CD4-positive, alpha-beta memory T cell (primary cell): ENCODE measurements at regions not wholly inside any gene's neighbourhood (a gene's known extent, or its start where the extent isn't known, plus 50 kb on each side); places are given as distances from the start of the nearest gene placed in this dataset.

Source experiments
- CTCF ChIA-PET: fragments of 350-600 bp; sonication (Branson Sonifier 250); formaldehyde crosslinking; loops from one replicate; lab custom pipeline; 2021; ENCODE audit warnings: inconsistent platforms; ENCODE audit not compliant: partially characterized antibody; lab: Charles Lee
- POLR2A ChIA-PET: fragments of 350-600 bp; sonication (Branson Sonifier 250); formaldehyde crosslinking; loops from one replicate; lab custom pipeline; 2021; ENCODE audit not compliant: partially characterized antibody; lab: Charles Lee
- DNase-seq, 5 donors: peaks; one replicate each; pipeline versions ENCODE4 v3.0.0 to v3.0.0-alpha.2; 2020 to 2022; ENCODE audit warnings: mixed read lengths in 1 of 5
- H3K27ac ChIP-seq: one replicate; pipeline ENCODE4 v1.7.0; 2013; ENCODE audit warnings: low read depth, low read length
- H3K27me3 ChIP-seq: 2 replicates; pipeline ENCODE4 v1.7.0; 2013; ENCODE audit warnings: mild to moderate bottlenecking, low read length, moderate library complexity; ENCODE audit not compliant: insufficient read depth
- H3K36me3 ChIP-seq: 2 replicates; pipeline ENCODE4 v1.7.0; 2013; ENCODE audit warnings: mild to moderate bottlenecking, low read length, moderate library complexity; ENCODE audit not compliant: insufficient read depth
- H3K4me1 ChIP-seq: 2 replicates; pipeline ENCODE4 v1.7.0; 2013; ENCODE audit warnings: mild to moderate bottlenecking, low read length, moderate library complexity; ENCODE audit not compliant: insufficient read depth
- H3K4me3 ChIP-seq, 2 donors: one replicate each; pipeline ENCODE4 v1.7.0; 2013; ENCODE audit warnings: low read length in 2 of 2, mild to moderate bottlenecking in 1 of 2
- H3K9me3 ChIP-seq, 2 donors: one replicate each; pipeline ENCODE4 v1.7.0; 2013; ENCODE audit warnings: low read length in 2 of 2, control low read depth in 1 of 2; ENCODE audit not compliant: control insufficient read depth in 1 of 2
- H3K27ac Mint-ChIP-seq, 7 donors: one replicate each; pipeline ENCODE4 v1.8.0; 2020 to 2021; ENCODE audit warnings: mixed read lengths in 7 of 7, mild to moderate bottlenecking in 6 of 7, inconsistent platforms in 3 of 7, moderate library complexity in 3 of 7
- H3K27me3 Mint-ChIP-seq, 2 donors: one replicate each; pipeline ENCODE4 v1.8.0; 2020 to 2021; ENCODE audit warnings: mixed read lengths in 2 of 2
- H3K36me3 Mint-ChIP-seq, 2 donors: one replicate each; pipeline ENCODE4 v1.8.0; 2020 to 2021; ENCODE audit warnings: mixed read lengths in 2 of 2, inconsistent platforms in 1 of 2, mild to moderate bottlenecking in 1 of 2
- H3K4me1 Mint-ChIP-seq, 4 donors: one replicate each; pipeline ENCODE4 v1.8.0; 2020 to 2021; ENCODE audit warnings: mixed read lengths in 4 of 4, mild to moderate bottlenecking in 1 of 4
- H3K4me3 Mint-ChIP-seq, 8 donors: one replicate each; pipeline ENCODE4 v1.8.0; 2020 to 2021; ENCODE audit warnings: mixed read lengths in 8 of 8, mild to moderate bottlenecking in 7 of 8, moderate library complexity in 6 of 8, inconsistent platforms in 3 of 8
- H3K9me3 Mint-ChIP-seq, 8 donors: one replicate each; pipeline ENCODE4 v1.8.0; 2020 to 2021; ENCODE audit warnings: mixed read lengths in 8 of 8, mild to moderate bottlenecking in 5 of 8, inconsistent platforms in 3 of 8, moderate library complexity in 1 of 8
- intact Hi-C: fragments of 100-400 bp; cut with micrococcal nuclease; formaldehyde crosslinking; loops from one replicate; pipeline ENCODE4 v1.15.1; 2023

DNA sequence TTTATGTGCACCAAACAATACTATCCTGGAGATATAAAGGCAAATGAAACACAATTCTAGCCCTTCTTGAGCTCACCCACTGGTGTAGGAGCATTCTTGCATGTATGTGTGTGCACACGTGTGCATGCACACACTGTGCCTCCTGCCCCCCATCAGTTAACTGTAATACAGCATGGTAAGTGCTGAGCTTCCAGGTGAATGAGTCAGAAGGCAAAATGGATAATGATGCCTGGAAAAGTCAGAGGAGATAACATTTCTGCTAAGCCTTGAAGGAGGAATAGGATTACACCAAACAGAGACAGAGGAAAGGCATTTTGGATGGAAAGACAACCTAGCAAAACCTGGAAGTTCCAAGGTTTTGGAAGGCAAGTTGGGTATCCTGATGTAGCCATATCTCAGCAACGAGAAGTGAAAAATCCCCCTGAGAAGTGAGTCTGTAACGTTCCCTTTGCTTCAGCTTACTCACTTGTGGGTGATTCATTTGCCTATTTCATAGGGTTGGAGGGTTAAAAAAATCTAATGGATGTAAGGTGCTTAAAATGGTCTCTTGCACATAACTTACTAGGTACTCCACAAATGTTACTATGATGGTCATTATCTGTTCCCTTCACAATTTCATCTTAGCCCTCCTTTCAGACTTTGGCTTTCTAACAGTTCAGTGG, 101.4 kb upstream of the STC2 start:
- Histone ChIP-seq H3K27me3 (no peaks in the 10 kb centered on the region), H3K27ac (no peak overlapping the region), H3K9me3 (no peaks in the 10 kb centered on the region), H3K36me3 (no peaks in the 10 kb centered on the region), H3K4me1 (no peaks in the 10 kb centered on the region), H3K4me3 (no peak overlapping the region)
- Mint-ChIP-seq H3K4me3 (no peak overlapping the region), H3K4me1 (no peaks in the 10 kb centered on the region), H3K9me3 (peaks cover 0 to 7% (median under 1%) of the 10 kb centered on the region in 8 donors), H3K27me3 (peaks cover 0 to 10% of the 10 kb centered on the region in 2 donors), H3K27ac (no peak overlapping the region), H3K36me3 (peaks cover 0 to 3% of the 10 kb centered on the region in 2 donors)
- ChIA-PET CTCF (no interaction called here), POLR2A (no interaction called here)
- intact Hi-C loops: no loop called here
- DNase-seq: no peak

DNA sequence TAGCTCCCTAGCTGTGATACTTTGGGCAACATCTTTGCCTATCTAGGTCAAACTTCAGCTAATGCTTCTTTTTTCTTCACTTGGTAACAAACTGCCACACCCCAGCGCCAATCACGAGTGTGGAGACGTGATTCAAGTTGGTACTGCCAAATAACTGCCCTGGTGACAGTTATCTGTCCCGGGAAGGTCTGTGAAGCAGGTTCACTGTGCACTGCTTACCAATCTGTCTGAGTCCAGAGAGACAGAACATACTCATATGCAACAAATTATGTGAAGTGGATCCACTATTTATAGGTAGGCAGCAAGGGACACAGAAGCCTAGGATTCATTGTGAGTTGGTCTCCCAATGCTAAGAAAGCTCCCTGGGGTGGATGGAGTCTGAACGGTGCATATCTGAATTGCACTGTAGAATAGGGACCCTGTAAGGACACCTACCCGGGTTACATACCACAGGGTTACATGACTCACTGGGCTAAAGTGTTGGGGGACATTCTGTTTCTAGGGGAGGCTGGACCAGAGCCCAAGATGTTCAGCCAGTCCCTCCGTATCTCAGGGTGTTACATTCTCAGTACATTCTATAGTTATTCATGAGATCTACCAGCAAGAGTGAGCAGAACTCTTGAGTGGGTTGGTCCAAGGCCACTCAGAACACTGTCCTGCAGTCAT, 95.4 kb upstream of the STC2 start:
- Histone ChIP-seq H3K9me3 (no peaks in the 10 kb centered on the region), H3K36me3 (no peaks in the 10 kb centered on the region), H3K27me3 (no peaks in the 10 kb centered on the region), H3K27ac (no peak overlapping the region), H3K4me3 (no peak overlapping the region), H3K4me1 (no peaks in the 10 kb centered on the region)
- no peak overlapping the region for H3K4me3 Mint-ChIP-seq
- peaks cover 0 to 3% of the 10 kb centered on the region in 2 donors for H3K36me3 Mint-ChIP-seq
- intact Hi-C loops: no loop called here
- no peak for DNase-seq
- ChIA-PET CTCF (no interaction called here), POLR2A (no interaction called here)
- no peak overlapping the region for H3K27ac Mint-ChIP-seq
- peaks cover 2 to 27% (median 11%) of the 10 kb centered on the region in 8 donors for H3K9me3 Mint-ChIP-seq
- H3K27me3 Mint-ChIP-seq: peaks cover 0 to 2% of the 10 kb centered on the region in 2 donors
- H3K4me1 Mint-ChIP-seq: no peaks in the 10 kb centered on the region

DNA sequence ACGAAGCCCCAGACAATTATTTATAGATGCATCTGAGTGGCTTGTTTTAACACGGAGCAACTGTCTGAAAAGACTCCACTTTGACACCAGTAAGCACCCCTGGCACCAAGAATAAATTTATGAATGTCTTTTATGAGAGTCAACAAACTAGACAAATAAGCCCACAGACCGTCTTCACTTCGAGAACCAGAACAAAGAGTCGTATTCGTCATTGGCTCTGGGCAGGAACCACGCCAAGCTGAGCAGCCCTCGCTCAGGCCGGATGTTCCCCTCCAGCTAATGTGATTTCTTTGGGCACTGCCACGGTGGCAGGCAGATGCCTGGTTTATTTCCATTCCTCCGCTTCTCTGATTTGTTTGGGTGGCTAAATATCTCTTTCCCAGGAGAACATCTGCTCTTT, 91.9 kb upstream of the STC2 start:
- H3K4me1 ChIP-seq: no peaks in the 10 kb centered on the region
- DNase-seq: no peak
- intact Hi-C loops: no loop called here
- H3K4me3 ChIP-seq: no peak overlapping the region
- ChIA-PET POLR2A (no interaction called here), CTCF (no interaction called here)
- H3K9me3 ChIP-seq: no peaks in the 10 kb centered on the region
- Mint-ChIP-seq H3K36me3 (peaks cover 0 to 2% of the 10 kb centered on the region in 2 donors), H3K27ac (no peak overlapping the region), H3K9me3 (peaks cover 7 to 44% (median 16%) of the 10 kb centered on the region in 8 donors), H3K4me1 (no peaks in the 10 kb centered on the region), H3K27me3 (peaks cover 1 to 2% of the 10 kb centered on the region in 2 donors), H3K4me3 (no peak overlapping the region)
- no peaks in the 10 kb centered on the region for H3K36me3 ChIP-seq
- no peak overlapping the region for H3K27ac ChIP-seq
- H3K27me3 ChIP-seq: no peaks in the 10 kb centered on the region

DNA sequence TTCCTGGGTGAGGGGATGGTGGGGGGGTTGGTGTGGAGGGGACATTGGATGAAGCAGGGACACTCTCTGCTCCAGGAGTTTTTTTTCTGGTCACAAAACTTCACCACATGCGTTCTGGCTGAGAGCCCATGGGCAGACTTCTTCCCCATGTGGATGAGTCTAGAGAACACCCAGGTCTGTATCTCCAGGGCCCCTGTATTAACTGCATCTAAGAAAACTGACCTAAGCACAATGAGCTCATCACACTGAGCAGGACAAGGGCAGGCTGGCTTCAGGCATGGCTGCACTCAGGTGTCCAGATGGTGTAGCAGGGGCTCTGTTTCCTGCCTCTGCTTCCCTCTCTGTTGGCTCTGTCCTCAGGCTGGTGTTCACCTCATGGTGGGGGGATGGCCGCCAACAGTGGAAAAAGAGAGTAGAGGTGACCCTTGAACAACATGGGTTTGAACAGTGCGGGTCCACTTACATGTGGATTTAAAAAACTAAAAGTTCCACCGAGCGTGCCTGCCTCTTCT, 85.3 kb upstream of the STC2 start:
- H3K9me3 ChIP-seq: no peaks in the 10 kb centered on the region
- H3K4me3 ChIP-seq: no peak overlapping the region
- H3K4me1 ChIP-seq: no peaks in the 10 kb centered on the region
- H3K27ac ChIP-seq: no peak overlapping the region
- Mint-ChIP-seq H3K27ac (no peak overlapping the region), H3K36me3 (no peaks in the 10 kb centered on the region), H3K27me3 (peaks cover 6 to 12% of the 10 kb centered on the region in 2 donors), H3K4me1 (no peaks in the 10 kb centered on the region), H3K9me3 (peaks cover 2 to 23% (median 8%) of the 10 kb centered on the region in 8 donors), H3K4me3 (no peak overlapping the region)
- ChIA-PET POLR2A (no interaction called here), CTCF (no interaction called here)
- no peaks in the 10 kb centered on the region for H3K27me3 ChIP-seq
- intact Hi-C loops: no loop called here
- H3K36me3 ChIP-seq: no peaks in the 10 kb centered on the region
- DNase-seq: peak in 1 of 5 donors; percentile 9

DNA sequence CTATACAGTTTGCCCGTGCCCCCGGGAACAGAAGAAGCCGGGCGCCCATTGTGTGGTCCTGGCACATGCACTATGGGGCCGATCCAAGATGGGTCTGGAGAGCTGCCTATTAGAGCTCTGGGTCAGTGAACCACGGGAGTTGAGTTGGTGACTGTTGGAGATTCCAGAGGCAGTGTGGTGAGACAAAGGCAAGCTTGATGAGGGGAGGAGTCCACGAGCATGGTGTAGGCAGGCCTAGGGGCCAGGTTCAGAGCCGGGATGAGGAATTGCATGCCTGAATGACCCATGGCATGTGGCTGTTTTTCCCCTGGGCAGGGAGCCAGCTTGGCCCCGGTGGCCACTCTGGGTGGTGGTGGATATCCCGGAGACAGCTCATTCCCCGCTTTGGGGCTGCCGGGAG, 84.4 kb upstream of the STC2 start:
- Histone ChIP-seq H3K4me3 (no peak overlapping the region), H3K4me1 (no peaks in the 10 kb centered on the region), H3K27ac (no peak overlapping the region), H3K36me3 (no peaks in the 10 kb centered on the region), H3K27me3 (no peaks in the 10 kb centered on the region), H3K9me3 (no peaks in the 10 kb centered on the region)
- Mint-ChIP-seq H3K27ac (no peak overlapping the region), H3K9me3 (peaks cover 2 to 19% (median 6%) of the 10 kb centered on the region in 8 donors), H3K4me3 (no peak overlapping the region), H3K4me1 (no peaks in the 10 kb centered on the region), H3K36me3 (no peaks in the 10 kb centered on the region), H3K27me3 (peaks cover 6 to 12% of the 10 kb centered on the region in 2 donors)
- ChIA-PET CTCF (no interaction called here), POLR2A (no interaction called here)
- DNase-seq: no peak
- intact Hi-C loops: no loop called here

DNA sequence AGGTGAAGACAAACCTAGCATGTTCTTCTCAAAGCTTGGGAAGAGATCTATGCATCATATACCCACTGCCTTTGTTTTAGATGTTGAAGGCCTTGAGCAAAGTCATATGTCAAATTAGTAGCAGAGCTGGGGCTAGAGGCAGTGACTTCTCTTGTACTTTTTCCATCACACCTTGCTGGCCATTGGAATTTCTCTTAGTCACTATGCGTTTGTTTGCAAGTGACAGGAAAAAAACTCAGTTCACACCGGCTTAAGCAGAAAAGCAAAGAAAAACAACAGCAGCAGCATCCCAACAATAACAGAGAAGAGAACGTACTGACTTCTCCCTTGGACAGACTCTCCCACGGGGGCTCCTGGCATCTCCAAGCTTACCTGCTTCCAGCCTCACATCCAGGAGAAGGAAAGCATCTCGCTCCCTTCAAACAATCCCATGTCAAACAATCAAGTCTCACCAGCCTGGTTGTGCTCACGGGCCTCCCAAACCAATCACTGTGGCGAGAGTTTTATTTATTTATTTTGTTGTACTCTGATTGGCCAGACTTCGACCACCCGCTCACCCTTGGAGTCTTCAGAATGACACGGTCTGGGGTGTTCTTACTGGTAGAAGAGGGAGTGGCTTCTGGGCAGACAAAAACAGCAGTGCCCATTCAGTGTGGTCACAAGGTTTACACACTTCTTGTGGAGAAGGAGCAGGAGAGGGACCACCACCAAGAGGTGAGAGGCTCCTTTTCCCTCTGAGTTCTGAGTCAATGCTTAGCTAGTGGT, 83.8 kb upstream of the STC2 start:
- Histone ChIP-seq H3K27ac (no peak overlapping the region), H3K9me3 (no peaks in the 10 kb centered on the region), H3K36me3 (no peaks in the 10 kb centered on the region), H3K27me3 (no peaks in the 10 kb centered on the region), H3K4me1 (no peaks in the 10 kb centered on the region), H3K4me3 (no peak overlapping the region)
- Mint-ChIP-seq H3K27me3 (peaks cover 6 to 12% of the 10 kb centered on the region in 2 donors), H3K27ac (no peak overlapping the region), H3K9me3 (peaks cover 2 to 16% (median 5%) of the 10 kb centered on the region in 8 donors), H3K4me1 (no peaks in the 10 kb centered on the region), H3K4me3 (no peak overlapping the region), H3K36me3 (no peaks in the 10 kb centered on the region)
- ChIA-PET POLR2A (no interaction called here), CTCF (no interaction called here)
- intact Hi-C loops: no loop called here
- DNase-seq: no peak
